PC-3 (cell line): ENCODE measurements at regions not wholly inside any gene's neighbourhood (a gene's known extent, or its start where the extent isn't known, plus 50 kb on each side); places are given as distances from the start of the nearest gene placed in this dataset.
A peak's percentile ranks its signal among the peaks of the same experiment; 100 is the strongest.

Experiments
- ATAC-seq: fragments of 200-7000 bp; cut with Tn5 transposase; 2 replicates; pipeline ENCODE4 v1.9.1; 2020; ENCODE audit warnings: mild to moderate bottlenecking, moderate library complexity
- BruUV-seq: library from RNA; stranded (reverse); fragments of 400-500 nt; replicated peaks from 2 replicates; lab custom pipeline; 2021; lab: Mats Ljungman, UMichigan
- CTCF ChIA-PET: fragments of 300-600 bp; sonication (Branson Sonifier 250); formaldehyde crosslinking; loops from one replicate; lab custom pipeline; 2022; ENCODE audit warnings: antibody characterized with exemption; lab: Charles Lee
- POLR2A ChIA-PET: fragments of 300-600 bp; sonication (Branson Sonifier 250); formaldehyde crosslinking; loops from one replicate; lab custom pipeline; 2022; ENCODE audit warnings: antibody characterized with exemption; ENCODE audit not compliant: unreplicated experiment; lab: Charles Lee
- DNase-seq: peaks from one replicate; pipeline ENCODE4 v3.0.0-alpha.2; 2015
- H2AFZ ChIP-seq: fragments of 300-600 bp; sonication (generic); 2 replicates; pipeline ENCODE4 v1.6.0; 2016; ENCODE audit warnings: antibody characterized with exemption, low read length
- H3F3A ChIP-seq: fragments of 300-600 bp; sonication (generic); one replicate; pipeline ENCODE4 v1.6.0; 2017; ENCODE audit warnings: antibody characterized with exemption, low read length, control low read depth, mild to moderate bottlenecking; ENCODE audit not compliant: unreplicated experiment
- H3K27ac ChIP-seq: fragments of 300-600 bp; sonication (generic); 2 replicates; pipeline ENCODE4 v1.5.1; 2016; ENCODE audit warnings: mild to moderate bottlenecking, low read length
- H3K27me3 ChIP-seq: fragments of 300-600 bp; sonication (generic); 2 replicates; pipeline ENCODE4 v1.6.1; 2016; ENCODE audit warnings: low read length, mixed read lengths
- H3K36me3 ChIP-seq: fragments of 300-600 bp; sonication (generic); 2 replicates; pipeline ENCODE4 v1.6.1; 2016; ENCODE audit warnings: low read depth, mixed run types, low read length, mixed read lengths
- H3K4me1 ChIP-seq: fragments of 300-600 bp; sonication (generic); 2 replicates; pipeline ENCODE4 v1.5.1; 2016; ENCODE audit warnings: low read length; ENCODE audit not compliant: insufficient read depth
- H3K4me2 ChIP-seq: fragments of 300-600 bp; sonication (generic); 2 replicates; pipeline ENCODE4 v1.6.0; 2016; ENCODE audit warnings: low read length
- H3K4me3 ChIP-seq: fragments of 300-600 bp; sonication (generic); 2 replicates; pipeline ENCODE4 v1.5.1; 2016; ENCODE audit warnings: mild to moderate bottlenecking, low read length, mixed read lengths
- H3K79me2 ChIP-seq: fragments of 300-600 bp; sonication (generic); 2 replicates; pipeline ENCODE4 v1.6.1; 2017; ENCODE audit warnings: low read length, mixed read lengths
- H3K9ac ChIP-seq: fragments of 300-600 bp; sonication (generic); 2 replicates; pipeline ENCODE4 v1.6.0; 2016; ENCODE audit warnings: mild to moderate bottlenecking, low read length
- H3K9me2 ChIP-seq: fragments of 300-600 bp; sonication (generic); replicated peaks from 2 replicates; pipeline ENCODE4 v1.6.1; 2016; ENCODE audit warnings: mixed run types, low read length, mixed read lengths
- H3K9me3 ChIP-seq: fragments of 300-600 bp; sonication (generic); 2 replicates; pipeline ENCODE4 v1.6.1; 2016; ENCODE audit warnings: low read length, mixed read lengths
- H4K20me1 ChIP-seq: fragments of 300-600 bp; sonication (generic); 2 replicates; pipeline ENCODE4 v1.6.1; 2016; ENCODE audit warnings: low read length, mixed read lengths
- CTCF ChIP-seq: fragments of 300-600 bp; sonication (generic); conservative IDR thresholded peaks from 2 replicates; pipeline ENCODE4 v1.5.1; 2017; ENCODE audit warnings: antibody characterized with exemption, low read depth, mild to moderate bottlenecking, low read length
- EZH2 ChIP-seq: fragments of 300-600 bp; sonication (generic); IDR thresholded peaks from one replicate; pipeline ENCODE4 v1.6.1; 2017; ENCODE audit warnings: antibody characterized with exemption, mild to moderate bottlenecking, low read length; ENCODE audit not compliant: unreplicated experiment
- EZH2phosphoT487 ChIP-seq: fragments of 300-600 bp; sonication (generic); IDR thresholded peaks from 2 replicates; pipeline ENCODE4 v1.6.1; 2018; ENCODE audit warnings: mild to moderate bottlenecking, antibody characterized with exemption, low read length, borderline replicate concordance
- intact Hi-C: fragments of 100-400 bp; cut with micrococcal nuclease; formaldehyde crosslinking; loops from 2 replicates; pipeline ENCODE4 v1.9.0; 2023

GRCh38 chr5:28254846-28255245, 1216.5 kb upstream of the CDH9 start:
- Histone ChIP-seq H3K4me1 (no peaks in the 10 kb centered on the region), H4K20me1 (no peaks in the 10 kb centered on the region), H3K9me2 (no peaks in the 10 kb centered on the region), H3K36me3 (no peaks in the 10 kb centered on the region), H3K79me2 (no peaks in the 10 kb centered on the region), H3K27ac (no peak overlapping the region), H3K27me3 (no peaks in the 10 kb centered on the region), H3F3A (no peaks in the 10 kb centered on the region), H3K4me3 (no peak overlapping the region), H2AFZ (no peak overlapping the region), H3K9me3 (no peaks in the 10 kb centered on the region), H3K9ac (no peak overlapping the region), H3K4me2 (no peak overlapping the region)
- ChIA-PET CTCF (no interaction called here), POLR2A (no interaction called here)
- no TSS peak for BruUV-seq
- ATAC-seq (no peak), DNase-seq (peak; percentile 28)
- intact Hi-C loops = no loop called here
- no peak for TF ChIP-seq EZH2
- no peak for TF ChIP-seq CTCF
- no peak for TF ChIP-seq EZH2phosphoT487

GRCh38 chr5:28253431-28253830, 1215.0 kb upstream of the CDH9 start:
- ChIA-PET CTCF (no interaction called here), POLR2A (no interaction called here)
- H3K4me1 ChIP-seq = no peaks in the 10 kb centered on the region
- H3K9me3 ChIP-seq = no peaks in the 10 kb centered on the region
- H3K9ac ChIP-seq = no peak overlapping the region
- H3K9me2 ChIP-seq = no peaks in the 10 kb centered on the region
- H3K79me2 ChIP-seq = no peaks in the 10 kb centered on the region
- H4K20me1 ChIP-seq = no peaks in the 10 kb centered on the region
- no TSS peak for BruUV-seq
- no peak for TF ChIP-seq EZH2
- TF ChIP-seq CTCF = no peak
- TF ChIP-seq EZH2phosphoT487 = no peak
- H3K27me3 ChIP-seq = no peaks in the 10 kb centered on the region
- no peaks in the 10 kb centered on the region for H3K36me3 ChIP-seq
- H3K4me2 ChIP-seq = no peak overlapping the region
- no peak overlapping the region for H3K4me3 ChIP-seq
- H3F3A ChIP-seq = no peaks in the 10 kb centered on the region
- ATAC-seq (no peak), DNase-seq (no peak)
- intact Hi-C loops = no loop called here
- no peak overlapping the region for H2AFZ ChIP-seq
- H3K27ac ChIP-seq = no peak overlapping the region

GRCh38 chr5:28249771-28250415, 1211.5 kb upstream of the CDH9 start:
- ATAC-seq = no peak
- Histone ChIP-seq H3K9me2 (no peaks in the 10 kb centered on the region), H3K4me3 (no peak overlapping the region), H3K9ac (no peak overlapping the region), H2AFZ (no peak overlapping the region), H3K27me3 (no peaks in the 10 kb centered on the region), H3K9me3 (no peaks in the 10 kb centered on the region), H3F3A (no peaks in the 10 kb centered on the region), H3K4me2 (no peak overlapping the region), H3K36me3 (no peaks in the 10 kb centered on the region), H3K4me1 (no peaks in the 10 kb centered on the region), H3K27ac (no peak overlapping the region), H3K79me2 (no peaks in the 10 kb centered on the region), H4K20me1 (no peaks in the 10 kb centered on the region)
- POLR2A ChIA-PET = no interaction called here
- CTCF ChIA-PET = no interaction called here
- DNase-seq = no peak
- intact Hi-C loops = no loop called here
- TF ChIP-seq EZH2 = no peak
- no TSS peak for BruUV-seq
